Esophagus squamous epithelium (tissue), 4 donors: ENCODE measurements at regions not wholly inside any gene's neighbourhood (a gene's known extent, or its start where the extent isn't known, plus 50 kb on each side); places are given as distances from the start of the nearest gene placed in this dataset.

Source experiments
- POLR2A ChIP-seq, 4 donors: fragments of 450-650 bp; IDR thresholded peaks; one replicate each; pipeline ENCODE4 v1.6.1; 2017; ENCODE audit warnings: antibody characterized with exemption in 4 of 4, mild to moderate bottlenecking in 4 of 4, moderate library complexity in 3 of 4
- TF ChIP-seq, protein P1 (sequence below), 6 experiments: fragments of 450-650 bp in 4 of 6; fragments of 200-600 bp in 2 of 6; sonication (generic) in 2 of 6; IDR thresholded peaks; one replicate each; pipeline ENCODE4 v1.5.1; 2016 to 2019; ENCODE audit warnings: antibody characterized with exemption in 6 of 6, mild to moderate bottlenecking in 4 of 6, moderate library complexity in 4 of 6

DNA sequence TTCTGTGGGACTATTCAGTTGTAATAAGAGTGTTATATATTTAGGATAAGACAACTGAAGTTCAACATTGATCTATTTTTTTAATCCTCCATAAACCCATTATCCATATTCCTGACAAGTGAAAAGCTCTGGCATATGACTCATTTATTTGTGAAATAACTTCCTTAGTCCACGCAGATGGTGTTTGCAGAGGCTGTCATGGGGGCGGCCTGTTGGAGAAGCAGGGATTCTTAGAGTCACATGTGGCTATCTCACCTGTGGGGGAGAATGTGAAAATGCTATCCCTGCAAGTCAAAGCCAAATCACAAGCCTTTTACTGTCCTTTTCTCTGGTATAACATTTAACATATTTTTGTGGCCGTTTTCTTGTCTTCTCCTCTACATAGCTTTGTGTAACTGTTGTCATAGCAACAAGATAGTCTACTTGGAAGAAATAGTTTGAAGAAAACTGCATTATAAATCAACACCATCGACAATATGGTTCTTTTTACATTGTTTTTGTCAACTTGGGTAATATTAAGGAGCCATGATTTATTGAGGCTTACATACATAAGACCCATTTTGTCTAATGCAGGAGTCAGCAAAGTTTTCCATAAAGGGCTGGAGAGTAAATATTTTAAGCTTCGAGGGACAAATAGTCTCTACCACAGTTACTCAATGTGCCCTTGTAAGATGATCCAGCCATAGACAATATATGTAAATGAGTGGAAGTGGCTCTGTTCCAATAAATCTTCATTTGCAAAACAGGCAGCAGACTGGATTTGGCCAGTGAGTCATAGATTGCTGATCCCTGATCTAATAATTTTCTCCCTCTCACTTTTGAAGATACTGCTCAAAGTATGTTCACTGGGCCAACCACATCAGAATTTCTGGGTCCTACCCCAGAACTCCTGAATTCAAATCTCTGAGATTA, 395.0 kb downstream of the DTHD1 start:
- no peak for TF ChIP-seq POLR2A (IDR thresholded peaks at IDR 0.05)
- TF ChIP-seq, protein P1, sequence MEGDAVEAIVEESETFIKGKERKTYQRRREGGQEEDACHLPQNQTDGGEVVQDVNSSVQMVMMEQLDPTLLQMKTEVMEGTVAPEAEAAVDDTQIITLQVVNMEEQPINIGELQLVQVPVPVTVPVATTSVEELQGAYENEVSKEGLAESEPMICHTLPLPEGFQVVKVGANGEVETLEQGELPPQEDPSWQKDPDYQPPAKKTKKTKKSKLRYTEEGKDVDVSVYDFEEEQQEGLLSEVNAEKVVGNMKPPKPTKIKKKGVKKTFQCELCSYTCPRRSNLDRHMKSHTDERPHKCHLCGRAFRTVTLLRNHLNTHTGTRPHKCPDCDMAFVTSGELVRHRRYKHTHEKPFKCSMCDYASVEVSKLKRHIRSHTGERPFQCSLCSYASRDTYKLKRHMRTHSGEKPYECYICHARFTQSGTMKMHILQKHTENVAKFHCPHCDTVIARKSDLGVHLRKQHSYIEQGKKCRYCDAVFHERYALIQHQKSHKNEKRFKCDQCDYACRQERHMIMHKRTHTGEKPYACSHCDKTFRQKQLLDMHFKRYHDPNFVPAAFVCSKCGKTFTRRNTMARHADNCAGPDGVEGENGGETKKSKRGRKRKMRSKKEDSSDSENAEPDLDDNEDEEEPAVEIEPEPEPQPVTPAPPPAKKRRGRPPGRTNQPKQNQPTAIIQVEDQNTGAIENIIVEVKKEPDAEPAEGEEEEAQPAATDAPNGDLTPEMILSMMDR (IDR thresholded peaks at IDR 0.05): no peak
